Osteoblast (primary cell): ENCODE measurements at regions not wholly inside any gene's neighbourhood (a gene's known extent, or its start where the extent isn't known, plus 50 kb on each side); places are given as distances from the start of the nearest gene placed in this dataset.

ENCODE experiments used
- DNase-seq: peaks from one replicate; pipeline ENCODE4 v3.0.0; 2011; ENCODE audit warnings: low spot score, mixed read lengths; ENCODE audit not compliant: insufficient read length; ENCODE audit errors: missing footprints
- H2AFZ ChIP-seq: 2 replicates; pipeline ENCODE4 v1.6.0; 2011; ENCODE audit warnings: mild to moderate bottlenecking, low read length
- H3K27ac ChIP-seq: 2 replicates; pipeline ENCODE4 v1.5.1; 2011; ENCODE audit warnings: mild to moderate bottlenecking, low read depth, low read length, moderate library complexity
- H3K27me3 ChIP-seq: 2 replicates; pipeline ENCODE4 v1.6.0; 2012; ENCODE audit warnings: mild to moderate bottlenecking, control low read depth, inconsistent platforms, low read length, moderate library complexity; ENCODE audit not compliant: insufficient read depth
- H3K36me3 ChIP-seq: 2 replicates; pipeline ENCODE4 v1.5.1; 2011; ENCODE audit warnings: mild to moderate bottlenecking, low read length, control low read depth, moderate library complexity; ENCODE audit not compliant: insufficient read depth
- H3K4me1 ChIP-seq: 2 replicates; pipeline ENCODE4 v1.5.1; 2011; ENCODE audit warnings: mild to moderate bottlenecking, low read length, control low read depth, moderate library complexity; ENCODE audit not compliant: insufficient read depth
- H3K4me2 ChIP-seq: 2 replicates; pipeline ENCODE4 v1.6.0; 2011; ENCODE audit warnings: mild to moderate bottlenecking, low read length; ENCODE audit not compliant: insufficient read depth
- H3K4me3 ChIP-seq: fragments of 200-600 bp; sonication (generic); 3 replicates; pipeline ENCODE4 v1.5.1; 2012; ENCODE audit warnings: mild to moderate bottlenecking, low read length, inconsistent platforms; ENCODE audit not compliant: insufficient read depth
- H3K79me2 ChIP-seq: 2 replicates; pipeline ENCODE4 v1.6.0; 2012; ENCODE audit warnings: mild to moderate bottlenecking, low read length, control low read depth, inconsistent platforms; ENCODE audit not compliant: insufficient read depth
- H3K9me3 ChIP-seq: 2 replicates; pipeline ENCODE4 v1.5.1; 2011; ENCODE audit warnings: low read depth, low read length, control low read depth
- H4K20me1 ChIP-seq: 2 replicates; pipeline ENCODE4 v1.6.0; 2012; ENCODE audit warnings: mild to moderate bottlenecking, low read length, control low read depth; ENCODE audit not compliant: insufficient read depth
- CTCF ChIP-seq: IDR thresholded peaks from 2 replicates; pipeline ENCODE4 v1.5.1; 2011; ENCODE audit warnings: mild to moderate bottlenecking, low read depth, low read length, moderate library complexity; ENCODE audit errors: extremely low read depth

DNA sequence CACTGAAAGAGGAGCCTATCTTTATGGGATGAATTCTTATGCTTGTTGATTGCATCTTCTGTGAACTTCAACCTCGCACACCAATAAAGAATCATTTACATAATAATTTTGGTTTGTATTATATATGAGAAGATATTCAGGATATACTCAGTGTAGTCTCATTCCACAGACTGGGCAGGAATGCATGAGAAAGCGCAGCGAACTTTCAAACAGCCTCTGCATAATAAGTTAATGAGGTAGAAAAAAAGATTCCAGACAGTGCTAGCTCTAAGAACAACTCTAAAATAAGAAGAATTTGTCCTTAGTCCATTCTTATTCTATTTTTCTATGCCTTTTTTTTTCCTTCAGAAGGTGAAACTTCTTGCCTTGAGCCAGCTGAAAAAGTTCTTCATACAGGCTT lies 224.3 kb upstream of the CTSO start:
- H3K36me3 ChIP-seq: no peaks in the 10 kb centered on the region
- H4K20me1 ChIP-seq: no peaks in the 10 kb centered on the region
- H3K9me3 ChIP-seq: no peaks in the 10 kb centered on the region
- H2AFZ ChIP-seq: no peak overlapping the region
- H3K79me2 ChIP-seq: no peaks in the 10 kb centered on the region
- DNase-seq: no peak
- no peaks in the 10 kb centered on the region for H3K4me1 ChIP-seq
- H3K27me3 ChIP-seq: no peaks in the 10 kb centered on the region
- no peak overlapping the region for H3K27ac ChIP-seq
- H3K4me3 ChIP-seq: no peak overlapping the region
- no peak overlapping the region for H3K4me2 ChIP-seq
- TF ChIP-seq CTCF: no peak

- Histone ChIP-seq H3K36me3 (no peaks in the 10 kb centered on the region), H3K27me3 (no peaks in the 10 kb centered on the region), H3K9me3 (no peaks in the 10 kb centered on the region), H3K79me2 (no peaks in the 10 kb centered on the region), H3K4me1 (no peaks in the 10 kb centered on the region), H3K4me3 (no peak overlapping the region), H2AFZ (no peak overlapping the region), H3K4me2 (no peak overlapping the region), H4K20me1 (no peaks in the 10 kb centered on the region), H3K27ac (no peak overlapping the region)
- no peak for TF ChIP-seq CTCF
- DNase-seq: no peak
These were observed 223.2 kb upstream of the CTSO start for GRCh38 chr4:156176896-156177295.

GRCh38 chr4:156173937-156174336 lies 220.3 kb upstream of the CTSO start:
- Histone ChIP-seq H3K4me2 (no peak overlapping the region), H3K36me3 (no peaks in the 10 kb centered on the region), H2AFZ (no peak overlapping the region), H3K79me2 (no peaks in the 10 kb centered on the region), H4K20me1 (no peaks in the 10 kb centered on the region), H3K27ac (no peak overlapping the region), H3K4me1 (peaks cover 12% of the 10 kb centered on the region), H3K9me3 (no peaks in the 10 kb centered on the region), H3K27me3 (no peaks in the 10 kb centered on the region), H3K4me3 (no peak overlapping the region)
- TF ChIP-seq CTCF: no peak
- DNase-seq: no peak

GRCh38 chr4:156173486-156173885 lies 219.8 kb upstream of the CTSO start:
- no peak overlapping the region for H3K4me2 ChIP-seq
- H3K4me3 ChIP-seq: no peak overlapping the region
- TF ChIP-seq CTCF: no peak
- H3K36me3 ChIP-seq: no peaks in the 10 kb centered on the region
- H3K9me3 ChIP-seq: no peaks in the 10 kb centered on the region
- no peaks in the 10 kb centered on the region for H3K27me3 ChIP-seq
- no peaks in the 10 kb centered on the region for H3K79me2 ChIP-seq
- no peaks in the 10 kb centered on the region for H4K20me1 ChIP-seq
- no peak overlapping the region for H3K27ac ChIP-seq
- no peak for DNase-seq
- peaks cover 17% of the 10 kb centered on the region for H3K4me1 ChIP-seq
- no peak overlapping the region for H2AFZ ChIP-seq
